ENCODE measurements at regions not wholly inside any gene's neighbourhood (a gene's known extent, or its start where the extent isn't known, plus 50 kb on each side); places are given as distances from the start of the nearest gene placed in this dataset.

- no peak for TF ChIP-seq BCLAF1 (IDR thresholded peaks at IDR 0.05)
- no peak for TF ChIP-seq DPF2 (IDR thresholded peaks at IDR 0.05)
- no peak for TF ChIP-seq TAF1 (IDR thresholded peaks at IDR 0.05; ENCODE audit: borderline replicate concordance, low read depth, low read length)
- TF ChIP-seq ZNF274 (IDR thresholded peaks at IDR 0.05; ENCODE audit: insufficient read depth, insufficient read length), result no peak
- no peak for TF ChIP-seq ZBTB40 (IDR thresholded peaks at IDR 0.05; ENCODE audit: borderline replicate concordance)
- no peak for TF ChIP-seq IKZF2 (IDR thresholded peaks at IDR 0.05)
- no peak for TF ChIP-seq BACH1 (IDR thresholded peaks at IDR 0.05; ENCODE audit: borderline replicate concordance)
- TF ChIP-seq IRF4 (IDR thresholded peaks at IDR 0.05; ENCODE audit: low read depth, low read length), result no peak
- no peak for TF ChIP-seq BHLHE40 (IDR thresholded peaks at IDR 0.05; ENCODE audit: borderline replicate concordance in 1 of 2, low read depth in 2 of 2, low read length in 1 of 2)
- TF ChIP-seq NR2F1 (conservative IDR thresholded peaks at IDR 0.05), result no peak
Measured at GRCh38 chr15:70423267-70423666, 325.6 kb upstream of the TLE3 start (continued).
